A549 (cell line): ENCODE measurements at regions not wholly inside any gene's neighbourhood (a gene's known extent, or its start where the extent isn't known, plus 50 kb on each side); places are given as distances from the start of the nearest gene placed in this dataset.

ENCODE experiments used
- CBX2 ChIP-seq: fragments of 200-600 bp; sonication (generic); IDR thresholded peaks from 2 replicates; pipeline ENCODE4 v1.6.1; 2016; ENCODE audit warnings: low read depth, mild to moderate bottlenecking, borderline replicate concordance
- CEBPB ChIP-seq, 2 experiments: fragments of >200 bp in 1 of 2; sonication (Bioruptor Twin) in 1 of 2; formaldehyde crosslinking in 1 of 2; IDR thresholded peaks; 2 replicates each; pipeline ENCODE4 v1.6.1; 2012 to 2016
- CHD2 ChIP-seq: fragments of 150-350 bp; IDR thresholded peaks from 2 replicates; pipeline ENCODE4 v1.6.1; 2014; ENCODE audit warnings: low read length; ENCODE audit not compliant: partially characterized antibody
- EP300 ChIP-seq, 2 experiments: fragments of >200 bp; sonication (Bioruptor Twin); formaldehyde crosslinking; IDR thresholded peaks; 2 replicates in 1 of 2; 3 replicates in 1 of 2; pipeline ENCODE4 v1.6.1; 2016 to 2017
- JUN ChIP-seq, 2 experiments: fragments of >200 bp; sonication (Bioruptor Twin); formaldehyde crosslinking; IDR thresholded peaks; 2 replicates in 1 of 2; 3 replicates in 1 of 2; pipeline ENCODE4 v1.6.1; 2016 to 2017
- MAFK ChIP-seq: fragments of 450-650 bp; IDR thresholded peaks from 2 replicates; pipeline ENCODE4 v1.6.1; 2014; ENCODE audit not compliant: partially characterized antibody
- NR3C1 ChIP-seq: fragments of >200 bp; sonication (Bioruptor Twin); formaldehyde crosslinking; IDR thresholded peaks from 3 replicates; pipeline ENCODE4 v1.6.1; 2017
- POLR2A ChIP-seq: IDR thresholded peaks from 2 replicates; pipeline ENCODE4 v1.6.1; 2012; ENCODE audit warnings: mild to moderate bottlenecking, low read length
- RAD21 ChIP-seq, 2 experiments: fragments of >200 bp in 1 of 2; sonication (Bioruptor Twin) in 1 of 2; formaldehyde crosslinking in 1 of 2; IDR thresholded peaks in 1 of 2; conservative IDR thresholded peaks in 1 of 2; 2 replicates in 1 of 2; 3 replicates in 1 of 2; pipeline ENCODE4 v1.6.1; 2012 to 2018; ENCODE audit warnings: inconsistent platforms in 1 of 2
- REST ChIP-seq: fragments of 200-600 bp; sonication (generic); IDR thresholded peaks from 2 replicates; pipeline ENCODE4 v1.6.1; 2016; ENCODE audit warnings: antibody characterized with exemption, mild to moderate bottlenecking, moderate library complexity
- RNF2 ChIP-seq: fragments of 200-600 bp; sonication (generic); IDR thresholded peaks from 2 replicates; pipeline ENCODE4 v1.6.1; 2016; ENCODE audit warnings: low read depth, mild to moderate bottlenecking, antibody characterized with exemption, moderate library complexity, borderline replicate concordance
- SMC3 ChIP-seq: fragments of >200 bp; sonication (Bioruptor Twin); formaldehyde crosslinking; IDR thresholded peaks from 3 replicates; pipeline ENCODE4 v1.6.1; 2018; ENCODE audit warnings: inconsistent platforms
- USF2 ChIP-seq: fragments of 450-650 bp; IDR thresholded peaks from 2 replicates; pipeline ENCODE4 v1.6.1; 2014; ENCODE audit warnings: antibody characterized with exemption
- TF ChIP-seq, protein P1 (sequence below): fragments of >200 bp; sonication (Bioruptor Twin); formaldehyde crosslinking; IDR thresholded peaks from 3 replicates; pipeline ENCODE4 v1.5.1; 2016

- no peak for TF ChIP-seq USF2
- TF ChIP-seq, protein P1, sequence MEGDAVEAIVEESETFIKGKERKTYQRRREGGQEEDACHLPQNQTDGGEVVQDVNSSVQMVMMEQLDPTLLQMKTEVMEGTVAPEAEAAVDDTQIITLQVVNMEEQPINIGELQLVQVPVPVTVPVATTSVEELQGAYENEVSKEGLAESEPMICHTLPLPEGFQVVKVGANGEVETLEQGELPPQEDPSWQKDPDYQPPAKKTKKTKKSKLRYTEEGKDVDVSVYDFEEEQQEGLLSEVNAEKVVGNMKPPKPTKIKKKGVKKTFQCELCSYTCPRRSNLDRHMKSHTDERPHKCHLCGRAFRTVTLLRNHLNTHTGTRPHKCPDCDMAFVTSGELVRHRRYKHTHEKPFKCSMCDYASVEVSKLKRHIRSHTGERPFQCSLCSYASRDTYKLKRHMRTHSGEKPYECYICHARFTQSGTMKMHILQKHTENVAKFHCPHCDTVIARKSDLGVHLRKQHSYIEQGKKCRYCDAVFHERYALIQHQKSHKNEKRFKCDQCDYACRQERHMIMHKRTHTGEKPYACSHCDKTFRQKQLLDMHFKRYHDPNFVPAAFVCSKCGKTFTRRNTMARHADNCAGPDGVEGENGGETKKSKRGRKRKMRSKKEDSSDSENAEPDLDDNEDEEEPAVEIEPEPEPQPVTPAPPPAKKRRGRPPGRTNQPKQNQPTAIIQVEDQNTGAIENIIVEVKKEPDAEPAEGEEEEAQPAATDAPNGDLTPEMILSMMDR, result no peak
- no peak for TF ChIP-seq RNF2
- TF ChIP-seq CEBPB (IDR thresholded peaks at IDR 0.05), result no peak
- TF ChIP-seq NR3C1, result no peak
- no peak for TF ChIP-seq RAD21 (conservative IDR thresholded peaks at IDR 0.05 in 1 of 2, IDR thresholded peaks at IDR 0.05 in 1 of 2)
- no peak for TF ChIP-seq REST
- TF ChIP-seq CHD2, result no peak
- no peak for TF ChIP-seq EP300 (IDR thresholded peaks at IDR 0.05)
- no peak for TF ChIP-seq POLR2A
- TF ChIP-seq MAFK, result no peak
- no peak for TF ChIP-seq SMC3
- TF ChIP-seq JUN (IDR thresholded peaks at IDR 0.05), result no peak
- TF ChIP-seq CBX2, result no peak
Measured at GRCh38 chr6:153436351-153436750, 305.3 kb upstream of the RGS17 start.
